Astrocyte (in vitro differentiated cells and primary cell): ENCODE measurements at regions not wholly inside any gene's neighbourhood (a gene's known extent, or its start where the extent isn't known, plus 50 kb on each side); places are given as distances from the start of the nearest gene placed in this dataset.

Source experiments
- DNase-seq: peaks from one replicate; pipeline ENCODE4 v3.0.0-alpha.2; 2010; ENCODE audit warnings: low read depth
- FAIRE-seq: peaks from 2 replicates; lab custom pipeline; 2011; peaks lifted over from hg19 to GRCh38; lab: Jason Lieb, UNC
- H2AFZ ChIP-seq: 2 replicates; pipeline ENCODE4 v1.6.0; 2012; ENCODE audit warnings: low read depth, low read length, inconsistent platforms
- H3K27ac ChIP-seq: 2 replicates; pipeline ENCODE4 v1.5.1; 2011; ENCODE audit warnings: low read depth, low read length, inconsistent platforms
- H3K27me3 ChIP-seq: 2 replicates; pipeline ENCODE4 v1.6.0; 2011; ENCODE audit warnings: low read length, inconsistent platforms; ENCODE audit not compliant: insufficient read depth
- H3K36me3 ChIP-seq: 2 replicates; pipeline ENCODE4 v1.5.1; 2011; ENCODE audit warnings: low read length, inconsistent platforms; ENCODE audit not compliant: insufficient read depth
- H3K4me1 ChIP-seq: 2 replicates; pipeline ENCODE4 v1.5.1; 2011; ENCODE audit warnings: low read length, inconsistent platforms; ENCODE audit not compliant: insufficient read depth
- H3K4me2 ChIP-seq: 2 replicates; pipeline ENCODE4 v1.6.0; 2012; ENCODE audit warnings: low read length, inconsistent platforms
- H3K4me3 ChIP-seq: 2 replicates; pipeline ENCODE4 v1.5.1; 2011; ENCODE audit warnings: low read depth, mild to moderate bottlenecking, low read length, inconsistent platforms; ENCODE audit not compliant: insufficient read depth
- H3K79me2 ChIP-seq: 2 replicates; pipeline ENCODE4 v1.6.0; 2012; ENCODE audit warnings: mild to moderate bottlenecking, low read length, inconsistent platforms; ENCODE audit not compliant: insufficient read depth
- H3K9ac ChIP-seq: 2 replicates; pipeline ENCODE4 v1.6.0; 2012; ENCODE audit warnings: mild to moderate bottlenecking, low read length, inconsistent platforms
- H3K9me3 ChIP-seq: 2 replicates; pipeline ENCODE4 v1.5.1; 2012; ENCODE audit warnings: low read depth, mild to moderate bottlenecking, low read length, inconsistent platforms; ENCODE audit not compliant: insufficient read depth
- H4K20me1 ChIP-seq: 2 replicates; pipeline ENCODE4 v1.6.0; 2012; ENCODE audit warnings: low read length, inconsistent platforms; ENCODE audit not compliant: insufficient read depth
- H3K27ac Mint-ChIP-seq: one replicate; pipeline ENCODE4 v1.8.0; 2021; ENCODE audit warnings: mild to moderate bottlenecking, mixed read lengths; ENCODE audit not compliant: unreplicated experiment
- H3K27me3 Mint-ChIP-seq: one replicate; pipeline ENCODE4 v1.8.0; 2021; ENCODE audit warnings: low read depth, mixed read lengths; ENCODE audit not compliant: unreplicated experiment
- H3K36me3 Mint-ChIP-seq: one replicate; pipeline ENCODE4 v1.8.0; 2021; ENCODE audit warnings: low read depth, mixed read lengths; ENCODE audit not compliant: unreplicated experiment
- H3K4me1 Mint-ChIP-seq: one replicate; pipeline ENCODE4 v1.8.0; 2021; ENCODE audit warnings: low read depth, mixed read lengths; ENCODE audit not compliant: unreplicated experiment
- H3K4me3 Mint-ChIP-seq: one replicate; pipeline ENCODE4 v1.8.0; 2021; ENCODE audit warnings: mild to moderate bottlenecking, moderate library complexity, mixed read lengths; ENCODE audit not compliant: unreplicated experiment
- H3K9me3 Mint-ChIP-seq: one replicate; pipeline ENCODE4 v1.8.0; 2021; ENCODE audit warnings: mild to moderate bottlenecking, mixed read lengths; ENCODE audit not compliant: unreplicated experiment
- EZH2 ChIP-seq: IDR thresholded peaks from 2 replicates; pipeline ENCODE4 v1.6.1; 2012; ENCODE audit warnings: mild to moderate bottlenecking, low read length, inconsistent platforms; ENCODE audit not compliant: insufficient read depth
- TF ChIP-seq, protein P1 (sequence below): IDR thresholded peaks from 2 replicates; pipeline ENCODE4 v1.5.1; 2011; ENCODE audit warnings: low read depth, mild to moderate bottlenecking, inconsistent platforms, low read length, moderate library complexity; ENCODE audit not compliant: insufficient read depth

DNA sequence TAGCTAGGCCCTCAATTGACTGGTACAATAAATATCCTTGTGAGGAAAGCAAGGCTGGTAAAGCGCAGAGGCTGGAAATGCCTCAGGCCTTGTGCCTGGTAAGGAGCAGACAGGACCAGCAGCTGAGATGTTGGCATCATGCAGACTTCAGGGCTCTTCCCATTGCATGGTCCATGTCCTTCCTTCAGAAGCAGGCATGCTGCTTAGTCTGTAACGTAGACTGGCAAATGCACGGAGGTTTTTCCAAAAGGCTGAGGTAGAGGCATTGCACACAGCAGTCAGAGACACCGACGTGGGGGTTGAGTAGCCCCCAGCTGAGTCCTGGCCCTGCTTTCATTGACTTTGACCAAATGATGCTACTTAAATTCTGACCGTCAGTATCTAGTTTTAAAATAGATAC is 87.1 kb downstream of the ADRB2 start:
- Histone ChIP-seq H2AFZ (no peak overlapping the region), H3K9ac (peak overlapping the region; percentile 79), H3K4me3 (no peak overlapping the region), H3K79me2 (no peaks in the 10 kb centered on the region), H3K9me3 (no peaks in the 10 kb centered on the region), H3K27me3 (no peaks in the 10 kb centered on the region), H3K36me3 (no peaks in the 10 kb centered on the region), H3K27ac (peak overlapping the region; percentile 97), H4K20me1 (no peaks in the 10 kb centered on the region), H3K4me1 (peaks cover 53% of the 10 kb centered on the region), H3K4me2 (peak overlapping the region; percentile 67)
- DNase-seq = no peak
- Mint-ChIP-seq H3K36me3 (no peaks in the 10 kb centered on the region), H3K4me3 (no peak overlapping the region), H3K4me1 (peaks cover 29% of the 10 kb centered on the region), H3K27ac (peak overlapping the region; percentile 94), H3K27me3 (peaks cover 5% of the 10 kb centered on the region), H3K9me3 (no peaks in the 10 kb centered on the region)
- FAIRE-seq = no peak
- no peak for TF ChIP-seq EZH2
- TF ChIP-seq, protein P1, sequence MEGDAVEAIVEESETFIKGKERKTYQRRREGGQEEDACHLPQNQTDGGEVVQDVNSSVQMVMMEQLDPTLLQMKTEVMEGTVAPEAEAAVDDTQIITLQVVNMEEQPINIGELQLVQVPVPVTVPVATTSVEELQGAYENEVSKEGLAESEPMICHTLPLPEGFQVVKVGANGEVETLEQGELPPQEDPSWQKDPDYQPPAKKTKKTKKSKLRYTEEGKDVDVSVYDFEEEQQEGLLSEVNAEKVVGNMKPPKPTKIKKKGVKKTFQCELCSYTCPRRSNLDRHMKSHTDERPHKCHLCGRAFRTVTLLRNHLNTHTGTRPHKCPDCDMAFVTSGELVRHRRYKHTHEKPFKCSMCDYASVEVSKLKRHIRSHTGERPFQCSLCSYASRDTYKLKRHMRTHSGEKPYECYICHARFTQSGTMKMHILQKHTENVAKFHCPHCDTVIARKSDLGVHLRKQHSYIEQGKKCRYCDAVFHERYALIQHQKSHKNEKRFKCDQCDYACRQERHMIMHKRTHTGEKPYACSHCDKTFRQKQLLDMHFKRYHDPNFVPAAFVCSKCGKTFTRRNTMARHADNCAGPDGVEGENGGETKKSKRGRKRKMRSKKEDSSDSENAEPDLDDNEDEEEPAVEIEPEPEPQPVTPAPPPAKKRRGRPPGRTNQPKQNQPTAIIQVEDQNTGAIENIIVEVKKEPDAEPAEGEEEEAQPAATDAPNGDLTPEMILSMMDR = no peak

- H3K4me1 Mint-ChIP-seq = peaks cover 29% of the 10 kb centered on the region
- Histone ChIP-seq H3K4me2 (peak overlapping the region; percentile 67), H3K9ac (peak overlapping the region; percentile 79), H3K4me3 (no peak overlapping the region), H3K9me3 (no peaks in the 10 kb centered on the region), H2AFZ (peak overlapping the region; percentile 4), H3K4me1 (peaks cover 49% of the 10 kb centered on the region), H3K27ac (peak overlapping the region; percentile 97), H3K36me3 (no peaks in the 10 kb centered on the region), H3K79me2 (no peaks in the 10 kb centered on the region), H4K20me1 (no peaks in the 10 kb centered on the region), H3K27me3 (no peaks in the 10 kb centered on the region)
- peak overlapping the region; percentile 94 for H3K27ac Mint-ChIP-seq
- FAIRE-seq (peak; percentile 82), DNase-seq (peak; percentile 99)
- no peak overlapping the region for H3K4me3 Mint-ChIP-seq
- no peak for TF ChIP-seq EZH2
- TF ChIP-seq, protein P1 = no peak
- no peaks in the 10 kb centered on the region for H3K36me3 Mint-ChIP-seq
- no peaks in the 10 kb centered on the region for H3K9me3 Mint-ChIP-seq
- peaks cover 5% of the 10 kb centered on the region for H3K27me3 Mint-ChIP-seq
Observed at GRCh38 chr5:148913985-148914431, 87.6 kb downstream of the ADRB2 start.

DNA sequence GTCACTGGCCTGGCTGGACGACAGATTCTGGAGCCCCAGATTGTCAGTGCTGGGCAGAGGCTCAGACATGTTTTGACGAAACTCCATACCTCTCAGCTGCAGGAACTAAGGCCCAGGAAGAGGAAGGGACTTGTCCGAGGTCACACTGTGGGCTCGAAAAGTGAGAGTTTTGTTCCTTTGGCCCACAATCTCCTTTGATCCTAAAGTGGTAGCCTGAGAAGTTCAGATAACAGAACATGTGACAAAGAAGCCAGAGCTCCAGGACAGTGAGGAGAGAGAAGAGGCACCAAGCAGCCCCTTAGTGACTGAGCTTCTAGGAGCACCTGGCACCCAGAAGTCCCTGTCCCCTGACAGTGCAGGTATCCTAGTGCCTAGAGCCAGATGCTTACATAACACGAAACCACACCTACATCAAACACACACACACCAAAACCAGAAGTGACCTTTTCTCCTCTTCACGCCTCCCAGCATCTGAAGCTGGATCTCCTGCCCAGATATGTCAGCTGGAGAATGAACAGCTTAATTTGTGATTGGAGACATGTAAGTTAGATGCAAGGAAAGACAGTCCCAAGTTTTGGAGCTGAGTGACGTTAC is 88.9 kb downstream of the ADRB2 start:
- Mint-ChIP-seq H3K27ac (no peak overlapping the region), H3K4me3 (no peak overlapping the region), H3K9me3 (peaks cover 2% of the 10 kb centered on the region), H3K27me3 (peaks cover 6% of the 10 kb centered on the region), H3K36me3 (no peaks in the 10 kb centered on the region), H3K4me1 (peaks cover 28% of the 10 kb centered on the region)
- Histone ChIP-seq H4K20me1 (no peaks in the 10 kb centered on the region), H3K27ac (no peak overlapping the region), H3K4me1 (peaks cover 45% of the 10 kb centered on the region), H3K9me3 (no peaks in the 10 kb centered on the region), H3K36me3 (no peaks in the 10 kb centered on the region), H3K9ac (no peak overlapping the region), H2AFZ (peak overlapping the region; percentile 13), H3K4me3 (no peak overlapping the region), H3K4me2 (no peak overlapping the region), H3K79me2 (no peaks in the 10 kb centered on the region), H3K27me3 (no peaks in the 10 kb centered on the region)
- DNase-seq (no peak), FAIRE-seq (no peak)
- TF ChIP-seq EZH2 = no peak
- TF ChIP-seq, protein P1 = no peak
